Endothelial cell of umbilical vein (primary cell): ENCODE measurements at regions not wholly inside any gene's neighbourhood (a gene's known extent, or its start where the extent isn't known, plus 50 kb on each side); places are given as distances from the start of the nearest gene placed in this dataset.

Experiments used
- BruUV-seq: library from RNA; stranded (reverse); fragments of 400-500 nt; replicated peaks from 2 replicates; lab custom pipeline; 2021; lab: Mats Ljungman, UMichigan
- CTCF ChIA-PET: fragments of 300-600, 350-600 bp; sonication (Branson Sonifier 250); formaldehyde crosslinking; loops from one replicate; lab custom pipeline; 2021; ENCODE audit warnings: antibody characterized with exemption, inconsistent platforms; lab: Charles Lee
- POLR2A ChIA-PET: fragments of 300-600, 350-600 bp; sonication (Branson Sonifier 250); formaldehyde crosslinking; loops from one replicate; lab custom pipeline; 2021; ENCODE audit warnings: antibody characterized with exemption, inconsistent platforms; lab: Charles Lee
- DNase-seq: peaks from one replicate; pipeline ENCODE4 v3.0.0-alpha.2; 2011; ENCODE audit warnings: low read depth, low spot score
- FAIRE-seq: peaks from 2 replicates; lab custom pipeline; 2011; peaks lifted over from hg19 to GRCh38; lab: Jason Lieb, UNC
- H2AFZ ChIP-seq: 2 replicates; pipeline ENCODE4 v1.6.0; 2012; ENCODE audit warnings: low read depth, low read length, control low read depth, inconsistent platforms
- H3K27ac ChIP-seq: 2 replicates; pipeline ENCODE4 v1.5.1; 2011; ENCODE audit warnings: low read depth, mild to moderate bottlenecking, control low read depth, low read length, moderate library complexity; ENCODE audit not compliant: insufficient read depth
- H3K27me3 ChIP-seq, 2 experiments: 2 replicates each; pipeline versions ENCODE4 v1.6.0 to v1.6.1; 2011; ENCODE audit warnings: low read length in 2 of 2, mixed read lengths in 1 of 2; ENCODE audit not compliant: control insufficient read depth in 2 of 2, insufficient read depth in 2 of 2
- H3K36me3 ChIP-seq, 2 experiments: 2 replicates in 1 of 2; 3 replicates in 1 of 2; pipeline ENCODE4 v1.5.1; 2011; ENCODE audit warnings: low read length in 2 of 2, mild to moderate bottlenecking in 1 of 2, moderate library complexity in 1 of 2; ENCODE audit not compliant: control insufficient read depth in 2 of 2, insufficient read depth in 2 of 2; ENCODE audit errors: extremely low read depth in 1 of 2
- H3K4me1 ChIP-seq: 3 replicates; pipeline ENCODE4 v1.5.1; 2011; ENCODE audit warnings: mild to moderate bottlenecking, low read length; ENCODE audit not compliant: control insufficient read depth, insufficient read depth; ENCODE audit errors: extremely low read depth
- H3K4me2 ChIP-seq: 2 replicates; pipeline ENCODE4 v1.6.1; 2011; ENCODE audit warnings: low read length, control low read depth, mixed read lengths; ENCODE audit not compliant: insufficient read depth
- H3K4me3 ChIP-seq, 3 experiments: fragments of 200-600 bp in 1 of 3; sonication (generic), shearing (Covaris generic) in 1 of 3; replicated peaks in 1 of 3; 2 replicates each; pipeline ENCODE4 v1.5.1; 2011 to 2016; ENCODE audit warnings: control low read depth in 3 of 3, low read length in 3 of 3, mild to moderate bottlenecking in 2 of 3, inconsistent platforms in 1 of 3, low read depth in 1 of 3, moderate library complexity in 1 of 3; ENCODE audit not compliant: insufficient read depth in 1 of 3
- H3K79me2 ChIP-seq: 2 replicates; pipeline ENCODE4 v1.6.0; 2012; ENCODE audit warnings: low read length, inconsistent platforms; ENCODE audit not compliant: control insufficient read depth, insufficient read depth
- H3K9ac ChIP-seq: replicated peaks from 2 replicates; pipeline ENCODE3; 2011; ENCODE audit warnings: low read length, control low read depth; ENCODE audit not compliant: insufficient read depth; ENCODE audit errors: extremely low read depth
- H3K9me1 ChIP-seq: replicated peaks from 3 replicates; pipeline ENCODE4 v1.6.0; 2011; ENCODE audit warnings: mild to moderate bottlenecking, low read length; ENCODE audit not compliant: control insufficient read depth, insufficient read depth; ENCODE audit errors: extremely low read depth
- H3K9me3 ChIP-seq: replicated peaks from 2 replicates; pipeline ENCODE4 v1.5.1; 2012; ENCODE audit warnings: low read length, inconsistent platforms; ENCODE audit not compliant: control insufficient read depth, insufficient read depth
- H4K20me1 ChIP-seq: replicated peaks from 2 replicates; pipeline ENCODE3; 2011; ENCODE audit warnings: mild to moderate bottlenecking, low read length; ENCODE audit not compliant: control insufficient read depth, insufficient read depth; ENCODE audit errors: extremely low read depth
- EZH2 ChIP-seq: IDR thresholded peaks from 2 replicates; pipeline ENCODE4 v1.6.1; 2012; ENCODE audit warnings: borderline replicate concordance, low read depth, mild to moderate bottlenecking, moderate library complexity, low read length, inconsistent platforms; ENCODE audit not compliant: severe bottlenecking
- FOS ChIP-seq: IDR thresholded peaks from 2 replicates; pipeline ENCODE4 v1.6.1; 2011; ENCODE audit warnings: mild to moderate bottlenecking, low read length, moderate library complexity, borderline replicate concordance; ENCODE audit not compliant: insufficient read depth
- GATA2 ChIP-seq: IDR thresholded peaks from 2 replicates; pipeline ENCODE4 v1.7.0; 2011; ENCODE audit warnings: low read depth, mild to moderate bottlenecking, moderate library complexity, mixed read lengths, low read length; ENCODE audit not compliant: insufficient read length, insufficient read depth
- JUN ChIP-seq: IDR thresholded peaks from 2 replicates; pipeline ENCODE4 v1.6.1; 2011; ENCODE audit warnings: borderline replicate concordance, low read depth; ENCODE audit not compliant: insufficient read length, insufficient read depth
- MYC ChIP-seq: IDR thresholded peaks from one replicate; pipeline ENCODE4 v1.6.1; 2011; ENCODE audit warnings: mild to moderate bottlenecking, low read depth, low read length
- POLR2A ChIP-seq: IDR thresholded peaks from 2 replicates; pipeline ENCODE4 v1.6.1; 2012; ENCODE audit warnings: low read depth, mild to moderate bottlenecking, control low read depth, low read length
- POLR2AphosphoS5 ChIP-seq: IDR thresholded peaks from 2 replicates; pipeline ENCODE4 v1.6.1; 2012; ENCODE audit warnings: low read depth, mild to moderate bottlenecking, control low read depth, low read length, moderate library complexity; ENCODE audit not compliant: insufficient read depth
- dilution Hi-C: fragments of 300-500 bp; cut with MboI; formaldehyde crosslinking; loops from one replicate; pipeline ENCODE4 v1.15.0; 2019; ENCODE audit warnings: low sequenced_read_pairs; ENCODE audit not compliant: extremely low pct_ligation_motif_present
- intact Hi-C: fragments of 100-400 bp; cut with micrococcal nuclease; formaldehyde crosslinking; loops from one replicate; pipeline ENCODE4 v1.10.0; 2022
- TF ChIP-seq, protein P1 (sequence below): IDR thresholded peaks from 2 replicates; pipeline ENCODE4 v1.6.1; 2011; ENCODE audit not compliant: insufficient read depth, insufficient read length
- TF ChIP-seq, protein P2 (sequence below), 2 donors: IDR thresholded peaks; 1 replicate in 1 of 2; 2 replicates in 1 of 2; pipeline ENCODE4 v1.5.1; 2011; ENCODE audit warnings: low read length in 2 of 2, mild to moderate bottlenecking in 2 of 2, moderate library complexity in 2 of 2, control low read depth in 1 of 2, inconsistent platforms in 1 of 2, low read depth in 1 of 2; ENCODE audit not compliant: insufficient read depth in 1 of 2; ENCODE audit errors: extremely low read depth in 1 of 2

DNA sequence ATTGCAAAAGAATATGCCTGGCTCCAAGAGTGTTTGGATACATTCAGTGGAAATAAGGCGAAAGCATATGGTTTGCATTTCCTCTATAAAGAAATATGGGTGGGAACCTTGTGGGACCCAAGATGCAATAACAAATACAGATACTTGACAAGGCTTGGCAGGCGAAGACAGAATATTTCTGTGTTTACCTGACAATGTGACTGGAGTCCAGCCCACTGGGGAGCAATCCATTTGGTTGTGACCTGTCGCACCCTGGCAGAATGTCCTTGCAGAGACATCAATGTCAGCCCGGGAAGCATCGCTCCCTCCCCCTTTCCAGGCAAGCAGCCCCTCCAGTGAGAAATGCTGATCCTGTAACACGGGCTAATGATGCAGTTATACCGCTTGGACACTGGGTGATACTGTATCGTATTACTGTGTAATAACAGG lies 296.6 kb downstream of the MAF start:
- TF ChIP-seq FOS (no peak), MYC (no peak), JUN (no peak), POLR2AphosphoS5 (no peak), EZH2 (no peak), POLR2A (no peak), GATA2 (no peak)
- TF ChIP-seq, protein P1, sequence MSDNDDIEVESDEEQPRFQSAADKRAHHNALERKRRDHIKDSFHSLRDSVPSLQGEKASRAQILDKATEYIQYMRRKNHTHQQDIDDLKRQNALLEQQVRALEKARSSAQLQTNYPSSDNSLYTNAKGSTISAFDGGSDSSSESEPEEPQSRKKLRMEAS, result no peak
- TF ChIP-seq, protein P2, sequence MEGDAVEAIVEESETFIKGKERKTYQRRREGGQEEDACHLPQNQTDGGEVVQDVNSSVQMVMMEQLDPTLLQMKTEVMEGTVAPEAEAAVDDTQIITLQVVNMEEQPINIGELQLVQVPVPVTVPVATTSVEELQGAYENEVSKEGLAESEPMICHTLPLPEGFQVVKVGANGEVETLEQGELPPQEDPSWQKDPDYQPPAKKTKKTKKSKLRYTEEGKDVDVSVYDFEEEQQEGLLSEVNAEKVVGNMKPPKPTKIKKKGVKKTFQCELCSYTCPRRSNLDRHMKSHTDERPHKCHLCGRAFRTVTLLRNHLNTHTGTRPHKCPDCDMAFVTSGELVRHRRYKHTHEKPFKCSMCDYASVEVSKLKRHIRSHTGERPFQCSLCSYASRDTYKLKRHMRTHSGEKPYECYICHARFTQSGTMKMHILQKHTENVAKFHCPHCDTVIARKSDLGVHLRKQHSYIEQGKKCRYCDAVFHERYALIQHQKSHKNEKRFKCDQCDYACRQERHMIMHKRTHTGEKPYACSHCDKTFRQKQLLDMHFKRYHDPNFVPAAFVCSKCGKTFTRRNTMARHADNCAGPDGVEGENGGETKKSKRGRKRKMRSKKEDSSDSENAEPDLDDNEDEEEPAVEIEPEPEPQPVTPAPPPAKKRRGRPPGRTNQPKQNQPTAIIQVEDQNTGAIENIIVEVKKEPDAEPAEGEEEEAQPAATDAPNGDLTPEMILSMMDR (IDR thresholded peaks at IDR 0.05; ENCODE audit: extremely low read depth in 1 of 2, insufficient read depth in 1 of 2, low read depth in 1 of 2, low read length in 2 of 2), result no peak
- dilution Hi-C loops, result no loop called here
- H3K27me3 ChIP-seq, result no peaks in the 10 kb centered on the region

More for the DNA sequence above, 296.6 kb downstream of the MAF start:
- no TSS peak for BruUV-seq
- ChIA-PET CTCF (no interaction called here), POLR2A (no interaction called here)
- Histone ChIP-seq H3K9ac (no peak overlapping the region), H3K36me3 (no peaks in the 10 kb centered on the region), H3K9me3 (peaks cover 16% of the 10 kb centered on the region), H3K79me2 (no peaks in the 10 kb centered on the region), H3K4me3 (no peak overlapping the region), H4K20me1 (no peaks in the 10 kb centered on the region), H3K27ac (no peak overlapping the region), H3K4me2 (no peak overlapping the region), H2AFZ (no peak overlapping the region), H3K9me1 (no peaks in the 10 kb centered on the region), H3K4me1 (no peaks in the 10 kb centered on the region)
- no peak for DNase-seq
- FAIRE-seq, result no peak
- intact Hi-C loops, result no loop called here
